ENCODE measurements at regions not wholly inside any gene's neighbourhood (a gene's known extent, or its start where the extent isn't known, plus 50 kb on each side); places are given as distances from the start of the nearest gene placed in this dataset.
"Not testable (repeated sequence)": the region's sequence is repeated elsewhere in the genome, so short reads cannot be mapped to it uniquely, and the experiment has no call there.

- DNase-seq (ENCODE audit: low read depth) = no peak
These were observed 57.5 kb upstream of the PLPPR5 start for GRCh38 chr1:99062192-99062591.

GRCh38 chr1:99069146-99069545 lies 64.5 kb upstream of the PLPPR5 start:
- no peak for DNase-seq (ENCODE audit: low read depth)

GRCh38 chr1:99078529-99078928 lies 73.9 kb upstream of the PLPPR5 start:
- not testable (repeated sequence) for DNase-seq (ENCODE audit: low read depth)

- no peak for DNase-seq (ENCODE audit: low read depth)
These were observed 77.7 kb upstream of the PLPPR5 start for GRCh38 chr1:99082366-99082765.

- no peak for DNase-seq (ENCODE audit: low read depth)
These were observed 78.7 kb upstream of the PLPPR5 start for GRCh38 chr1:99083338-99083737.

- no peak for DNase-seq (ENCODE audit: low read depth)
These were observed 79.9 kb upstream of the PLPPR5 start for GRCh38 chr1:99084562-99084961.

- DNase-seq (ENCODE audit: low read depth) = no peak
These were observed 81.4 kb upstream of the PLPPR5 start for GRCh38 chr1:99086057-99086456.

- DNase-seq (ENCODE audit: low read depth) = no peak
These were observed 93.9 kb upstream of the PLPPR5 start for GRCh38 chr1:99098589-99098988.

- no peak for DNase-seq (ENCODE audit: low read depth)
These were observed 101.6 kb upstream of the PLPPR5 start for GRCh38 chr1:99106274-99106673.

- no peak for DNase-seq (ENCODE audit: low read depth)
These were observed 103.0 kb upstream of the PLPPR5 start for GRCh38 chr1:99107680-99108079.

- no peak for DNase-seq (ENCODE audit: low read depth)
These were observed 105.7 kb upstream of the PLPPR5 start for GRCh38 chr1:99110140-99111041.

GRCh38 chr1:99115231-99115630 lies 110.6 kb upstream of the PLPPR5 start:
- no peak for DNase-seq (ENCODE audit: low read depth)

- no peak for DNase-seq (ENCODE audit: low read depth)
These were observed 114.5 kb upstream of the PLPPR5 start for GRCh38 chr1:99119188-99119587.

GRCh38 chr1:99122039-99122438 lies 117.4 kb upstream of the PLPPR5 start:
- DNase-seq (ENCODE audit: low read depth) = no peak

GRCh38 chr1:99123936-99124335 lies 119.3 kb upstream of the PLPPR5 start:
- no peak for DNase-seq (ENCODE audit: low read depth)

- DNase-seq (ENCODE audit: low read depth) = no peak
These were observed 126.9 kb upstream of the PLPPR5 start for GRCh38 chr1:99131546-99131945.

GRCh38 chr1:99133756-99134500 lies 129.3 kb upstream of the PLPPR5 start:
- no peak for DNase-seq (ENCODE audit: low read depth)

GRCh38 chr1:99137554-99138206 lies 126.6 kb upstream of the PLPPR4 start:
- DNase-seq (ENCODE audit: low read depth) = no peak

GRCh38 chr1:99139876-99140275 lies 124.4 kb upstream of the PLPPR4 start:
- no peak for DNase-seq (ENCODE audit: low read depth)

GRCh38 chr1:99146129-99146848 lies 118.0 kb upstream of the PLPPR4 start:
- DNase-seq (ENCODE audit: low read depth) = no peak

- no peak for DNase-seq (ENCODE audit: low read depth)
These were observed 114.3 kb upstream of the PLPPR4 start for GRCh38 chr1:99149952-99150351.

GRCh38 chr1:99152132-99152531 lies 112.2 kb upstream of the PLPPR4 start:
- no peak for DNase-seq (ENCODE audit: low read depth)

All from T follicular helper cell (primary cell).